HEK293T (cell line): ENCODE measurements at regions not wholly inside any gene's neighbourhood (a gene's known extent, or its start where the extent isn't known, plus 50 kb on each side); places are given as distances from the start of the nearest gene placed in this dataset.

Experiments
- CTCF ChIA-PET: fragments of 350-600 bp; formaldehyde crosslinking; extraction: SDS; loops from one replicate; lab custom pipeline; 2021; ENCODE audit warnings: antibody characterized with exemption, inconsistent platforms; lab: Yijun Ruan, JAX
- POLR2A ChIA-PET: fragments of 350-600 bp; formaldehyde crosslinking; extraction: SDS; loops from one replicate; lab custom pipeline; 2020; ENCODE audit warnings: antibody characterized with exemption, inconsistent platforms; lab: Yijun Ruan, JAX
- DNase-seq: peaks from one replicate; pipeline ENCODE4 v3.0.0; 2012; ENCODE audit warnings: mixed read lengths; ENCODE audit errors: extremely low spot score
- ARNT ChIP-seq: fragments of 450-650 bp; IDR thresholded peaks from 2 replicates; pipeline ENCODE4 v1.6.1; 2017; ENCODE audit warnings: mild to moderate bottlenecking
- BHLHE40 ChIP-seq: fragments of 450-650 bp; IDR thresholded peaks from 2 replicates; pipeline ENCODE4 v1.6.1; 2016; ENCODE audit warnings: mild to moderate bottlenecking, moderate library complexity, borderline replicate concordance
- CTBP1 ChIP-seq: fragments of 450-650 bp; IDR thresholded peaks from 2 replicates; pipeline ENCODE4 v1.6.1; 2016; ENCODE audit warnings: borderline replicate concordance
- ELF4 ChIP-seq: fragments of 450-650 bp; IDR thresholded peaks from 2 replicates; pipeline ENCODE4 v1.6.1; 2017; ENCODE audit warnings: antibody characterized with exemption
- FOXA1 ChIP-seq: fragments of 450-650 bp; IDR thresholded peaks from 2 replicates; pipeline ENCODE4 v1.6.1; 2016; ENCODE audit warnings: mild to moderate bottlenecking
- FOXK2 ChIP-seq: fragments of 450-650 bp; IDR thresholded peaks from 2 replicates; pipeline ENCODE4 v1.6.1; 2016; ENCODE audit warnings: mild to moderate bottlenecking
- FOXM1 ChIP-seq: fragments of 450-650 bp; IDR thresholded peaks from 2 replicates; pipeline ENCODE4 v1.6.1; 2017; ENCODE audit warnings: mild to moderate bottlenecking, borderline replicate concordance
- HDGF ChIP-seq: fragments of 450-650 bp; IDR thresholded peaks from 2 replicates; pipeline ENCODE4 v1.6.1; 2017; ENCODE audit warnings: antibody characterized with exemption, borderline replicate concordance
- L3MBTL2 ChIP-seq: fragments of 450-650 bp; conservative IDR thresholded peaks from 2 replicates; pipeline ENCODE4 v1.6.1; 2016; ENCODE audit warnings: mild to moderate bottlenecking
- LEF1 ChIP-seq: fragments of 450-650 bp; IDR thresholded peaks from 2 replicates; pipeline ENCODE4 v1.6.1; 2017; ENCODE audit warnings: mild to moderate bottlenecking, borderline replicate concordance
- NFRKB ChIP-seq: fragments of 450-650 bp; IDR thresholded peaks from 2 replicates; pipeline ENCODE4 v1.6.1; 2016; ENCODE audit warnings: mild to moderate bottlenecking, moderate library complexity
- SP1 ChIP-seq: fragments of 450-650 bp; IDR thresholded peaks from 2 replicates; pipeline ENCODE4 v1.6.1; 2017
- SUZ12 ChIP-seq: fragments of 450-650 bp; IDR thresholded peaks from 2 replicates; pipeline ENCODE4 v1.6.1; 2016; ENCODE audit warnings: mild to moderate bottlenecking
- TARDBP ChIP-seq: fragments of 450-650 bp; IDR thresholded peaks from 2 replicates; pipeline ENCODE4 v1.6.1; 2016
- ZNF384 ChIP-seq: fragments of 450-650 bp; IDR thresholded peaks from 2 replicates; pipeline ENCODE4 v1.6.1; 2016
- TF ChIP-seq, protein P1 (sequence below): fragments of 450-650 bp; IDR thresholded peaks from 2 replicates; pipeline ENCODE4 v1.6.1; 2016

DNA sequence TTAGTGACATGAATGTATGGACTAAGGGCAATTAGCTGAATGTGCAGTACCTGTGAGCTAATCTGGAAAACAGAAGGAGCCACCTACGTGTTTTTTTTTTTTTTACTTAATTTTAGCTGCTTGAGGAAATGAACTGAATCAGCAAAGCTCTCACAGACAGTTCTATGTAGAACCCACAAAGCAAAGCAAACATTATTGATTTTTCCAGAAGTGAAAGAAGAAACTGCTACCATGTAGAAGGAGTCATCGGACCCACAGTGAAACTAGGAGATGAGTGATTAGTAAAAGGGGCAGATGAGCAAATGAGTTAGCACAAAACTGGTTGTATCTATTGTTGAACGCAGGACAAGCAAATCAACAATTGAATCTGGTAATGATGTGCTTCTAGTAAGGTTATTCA lies 94.1 kb upstream of the SLC7A1 start:
- TF ChIP-seq TARDBP (no peak), BHLHE40 (no peak), LEF1 (no peak), HDGF (no peak), CTBP1 (no peak), ZNF384 (no peak), FOXK2 (no peak), ELF4 (no peak), ARNT (no peak), FOXM1 (no peak), SUZ12 (no peak), FOXA1 (no peak), NFRKB (no peak), L3MBTL2 (no peak), SP1 (no peak)
- TF ChIP-seq, protein P1, sequence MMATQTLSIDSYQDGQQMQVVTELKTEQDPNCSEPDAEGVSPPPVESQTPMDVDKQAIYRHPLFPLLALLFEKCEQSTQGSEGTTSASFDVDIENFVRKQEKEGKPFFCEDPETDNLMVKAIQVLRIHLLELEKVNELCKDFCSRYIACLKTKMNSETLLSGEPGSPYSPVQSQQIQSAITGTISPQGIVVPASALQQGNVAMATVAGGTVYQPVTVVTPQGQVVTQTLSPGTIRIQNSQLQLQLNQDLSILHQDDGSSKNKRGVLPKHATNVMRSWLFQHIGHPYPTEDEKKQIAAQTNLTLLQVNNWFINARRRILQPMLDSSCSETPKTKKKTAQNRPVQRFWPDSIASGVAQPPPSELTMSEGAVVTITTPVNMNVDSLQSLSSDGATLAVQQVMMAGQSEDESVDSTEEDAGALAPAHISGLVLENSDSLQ = no peak
- no peak for DNase-seq
- CTCF ChIA-PET = no interaction called here
- POLR2A ChIA-PET = no interaction called here

- ChIA-PET CTCF (interaction anchor here (0.5 to 0.7 kb wide), 2 partner anchors 93 to 187 kb away, joined by 3 read pairs; no protein-coding TSS in a partner anchor), POLR2A (no interaction called here)
- no peak for DNase-seq
- TF ChIP-seq LEF1 (no peak), TARDBP (no peak), SUZ12 (no peak), CTBP1 (no peak), FOXM1 (no peak), SP1 (no peak), ELF4 (no peak), BHLHE40 (no peak), ARNT (no peak), L3MBTL2 (no peak), NFRKB (no peak), FOXK2 (no peak)
Measured at GRCh38 chr13:29688193-29688592, 92.7 kb upstream of the SLC7A1 start.

DNA sequence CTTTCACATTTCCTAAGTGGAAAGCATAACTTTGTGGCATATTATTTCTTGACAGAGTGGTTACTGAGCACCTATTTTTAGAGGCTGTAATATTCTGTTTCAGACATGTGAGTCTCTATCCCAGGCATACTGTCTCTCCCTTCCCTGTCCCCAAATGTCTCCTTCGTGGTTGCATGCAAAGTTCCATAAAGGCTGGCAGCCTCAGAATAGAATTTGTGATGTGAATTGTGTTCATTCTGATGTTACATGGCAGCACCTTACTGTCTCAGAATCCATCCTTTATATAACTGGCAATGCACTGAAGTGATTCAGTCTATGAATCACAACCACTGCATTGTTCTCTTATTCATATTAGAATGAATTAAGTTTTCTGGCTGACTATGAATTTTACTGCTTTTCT lies 89.0 kb upstream of the SLC7A1 start:
- POLR2A ChIA-PET = no interaction called here
- no peak for TF ChIP-seq L3MBTL2
- no peak for TF ChIP-seq FOXM1
- no peak for TF ChIP-seq LEF1
- TF ChIP-seq CTBP1 = no peak
- TF ChIP-seq ARNT = no peak
- TF ChIP-seq SP1 = no peak
- TF ChIP-seq, protein P1 = no peak
- no peak for TF ChIP-seq SUZ12
- no peak for TF ChIP-seq TARDBP
- CTCF ChIA-PET = no interaction called here

GRCh38 chr13:29683041-29683440 lies 87.6 kb upstream of the SLC7A1 start:
- no peak for DNase-seq
- no peak for TF ChIP-seq SP1
- TF ChIP-seq FOXM1 = no peak
- TF ChIP-seq HDGF = no peak
- TF ChIP-seq L3MBTL2 = no peak
- TF ChIP-seq, protein P1 = no peak
- no peak for TF ChIP-seq ARNT
- no peak for TF ChIP-seq FOXK2
- TF ChIP-seq LEF1 = no peak
- no peak for TF ChIP-seq NFRKB
- ChIA-PET CTCF (interaction anchor here (0.6 kb wide), 1 partner anchor 409 kb away, joined by 3 read pairs; no protein-coding TSS in a partner anchor), POLR2A (no interaction called here)

More for the DNA sequence above, 89.0 kb upstream of the SLC7A1 start:
- DNase-seq = no peak

GRCh38 chr13:29681864-29682263 lies 86.4 kb upstream of the SLC7A1 start:
- no peak for TF ChIP-seq SP1
- POLR2A ChIA-PET = no interaction called here
- no peak for DNase-seq
- CTCF ChIA-PET = no interaction called here

DNA sequence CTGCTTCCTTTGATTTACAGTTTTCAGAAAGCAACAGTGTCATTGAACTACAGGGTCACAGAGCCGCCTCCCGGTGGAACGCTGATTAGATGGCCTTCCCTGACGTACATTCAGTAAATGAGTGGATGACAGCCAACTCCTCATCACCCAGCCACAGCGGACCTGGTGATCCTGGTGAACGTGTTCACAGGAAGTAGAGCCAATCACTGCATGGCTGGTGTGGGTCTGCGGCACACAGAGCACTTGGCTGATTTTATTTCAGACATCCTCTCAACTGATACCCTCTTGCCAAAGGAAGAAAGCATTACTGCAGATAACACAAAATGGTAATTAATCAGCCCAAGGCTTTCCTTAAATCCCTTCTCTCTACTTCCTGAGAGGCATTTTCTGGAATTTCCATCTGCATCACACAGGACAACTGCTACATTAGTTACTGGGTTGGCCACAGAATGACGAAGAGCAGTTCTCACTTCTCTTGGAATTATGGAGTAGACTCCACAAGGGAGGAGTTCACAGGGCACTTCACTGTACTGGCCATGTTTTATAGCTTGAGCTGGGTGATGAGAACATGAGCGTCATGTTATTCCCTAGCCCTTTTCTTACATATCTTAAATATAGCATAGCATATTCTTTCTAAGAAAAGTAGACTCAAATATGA lies 84.0 kb upstream of the SLC7A1 start:
- DNase-seq = no peak
- TF ChIP-seq ARNT (no peak), NFRKB (no peak), BHLHE40 (no peak), L3MBTL2 (no peak)
- CTCF ChIA-PET = no interaction called here
- POLR2A ChIA-PET = no interaction called here
